Vagina (tissue), 2 donors: ENCODE measurements at regions not wholly inside any gene's neighbourhood (a gene's known extent, or its start where the extent isn't known, plus 50 kb on each side); places are given as distances from the start of the nearest gene placed in this dataset.

Experiments
- DNase-seq, 2 donors: peaks; one replicate each; pipeline ENCODE4 v3.0.0-alpha.2; 2017; ENCODE audit errors: extremely low spot score in 2 of 2
- H3K27ac ChIP-seq: fragments of 200-600 bp; sonication (generic); one replicate; pipeline ENCODE4 v1.5.1; 2019
- H3K27me3 ChIP-seq: fragments of 200-600 bp; sonication (generic); one replicate; pipeline ENCODE4 v1.5.1; 2019
- H3K36me3 ChIP-seq, 2 donors: fragments of 200-600 bp; sonication (generic); one replicate each; pipeline ENCODE4 v1.5.1; 2017 to 2019
- H3K4me1 ChIP-seq: fragments of 200-600 bp; sonication (generic); one replicate; pipeline ENCODE4 v1.5.1; 2019
- H3K4me3 ChIP-seq, 2 donors: fragments of 200-600 bp; sonication (generic); 1 replicate in 1 of 2; 2 replicates in 1 of 2; pipeline ENCODE4 v1.5.1; 2016 to 2019
- H3K9me3 ChIP-seq: fragments of 200-600 bp; sonication (generic); one replicate; pipeline ENCODE4 v1.5.1; 2019
- CTCF ChIP-seq, 3 experiments: fragments of 450-650 bp in 2 of 3; fragments of 200-600 bp in 1 of 3; sonication (generic) in 1 of 3; IDR thresholded peaks; one replicate each; pipeline ENCODE4 v1.5.1; 2017 to 2019; ENCODE audit warnings: antibody characterized with exemption in 3 of 3, mild to moderate bottlenecking in 2 of 3, moderate library complexity in 2 of 3
- POLR2A ChIP-seq, 2 donors: fragments of 450-650 bp; IDR thresholded peaks; one replicate each; pipeline ENCODE4 v1.6.1; 2017; ENCODE audit warnings: antibody characterized with exemption in 2 of 2, mild to moderate bottlenecking in 2 of 2, moderate library complexity in 2 of 2
- POLR2AphosphoS5 ChIP-seq, 2 donors: sonication (generic); formaldehyde crosslinking; IDR thresholded peaks; one replicate each; pipeline ENCODE4 v1.9.0; 2017; ENCODE audit warnings: antibody characterized with exemption in 2 of 2, mild to moderate bottlenecking in 2 of 2, low read depth in 1 of 2; ENCODE audit not compliant: insufficient read depth in 1 of 2
- intact Hi-C: fragments of 100-400 bp; cut with DNase I; formaldehyde crosslinking; loops from one replicate; pipeline ENCODE4 v1.15.1; 2023

GRCh38 chr1:116832932-116833578, 76.7 kb upstream of the PTGFRN start:
- no peaks in the 10 kb centered on the region for H3K27me3 ChIP-seq
- no peak for DNase-seq
- TF ChIP-seq POLR2AphosphoS5 (IDR thresholded peaks at IDR 0.05; ENCODE audit: insufficient read depth in 1 of 2, low read depth in 1 of 2) (no peak), CTCF (IDR thresholded peaks at IDR 0.05) (no peak), POLR2A (IDR thresholded peaks at IDR 0.05) (no peak)
- H3K36me3 ChIP-seq, result no peaks in the 10 kb centered on the region
- H3K4me3 ChIP-seq, result no peak overlapping the region
- no peaks in the 10 kb centered on the region for H3K9me3 ChIP-seq
- intact Hi-C loops, result no loop called here
- H3K4me1 ChIP-seq, result no peaks in the 10 kb centered on the region
- no peak overlapping the region for H3K27ac ChIP-seq

- no peak overlapping the region for H3K27ac ChIP-seq
- intact Hi-C loops, result no loop called here
Observed at GRCh38 chr1:116833718-116834117, 76.0 kb upstream of the PTGFRN start.

GRCh38 chr1:116834595-116834994, 75.1 kb upstream of the PTGFRN start:
- TF ChIP-seq CTCF (IDR thresholded peaks at IDR 0.05) (no peak), POLR2AphosphoS5 (IDR thresholded peaks at IDR 0.05; ENCODE audit: insufficient read depth in 1 of 2, low read depth in 1 of 2) (no peak), POLR2A (IDR thresholded peaks at IDR 0.05) (no peak)
- intact Hi-C loops, result no loop called here
- no peak overlapping the region for H3K4me3 ChIP-seq
- H3K4me1 ChIP-seq, result no peaks in the 10 kb centered on the region
- no peaks in the 10 kb centered on the region for H3K27me3 ChIP-seq
- H3K36me3 ChIP-seq, result no peaks in the 10 kb centered on the region
- no peak overlapping the region for H3K27ac ChIP-seq
- H3K9me3 ChIP-seq, result no peaks in the 10 kb centered on the region
- no peak for DNase-seq

More at GRCh38 chr1:116833718-116834117, 76.0 kb upstream of the PTGFRN start:
- Histone ChIP-seq H3K9me3 (no peaks in the 10 kb centered on the region), H3K4me1 (no peaks in the 10 kb centered on the region), H3K36me3 (no peaks in the 10 kb centered on the region), H3K4me3 (no peak overlapping the region), H3K27me3 (no peaks in the 10 kb centered on the region)
- DNase-seq, result no peak
- TF ChIP-seq POLR2A (IDR thresholded peaks at IDR 0.05) (no peak), POLR2AphosphoS5 (IDR thresholded peaks at IDR 0.05; ENCODE audit: insufficient read depth in 1 of 2, low read depth in 1 of 2) (no peak), CTCF (IDR thresholded peaks at IDR 0.05) (no peak)

GRCh38 chr1:116835161-116835560, 74.6 kb upstream of the PTGFRN start:
- H3K27me3 ChIP-seq, result no peaks in the 10 kb centered on the region
- H3K4me3 ChIP-seq, result no peak overlapping the region
- H3K36me3 ChIP-seq, result no peaks in the 10 kb centered on the region
- H3K9me3 ChIP-seq, result no peaks in the 10 kb centered on the region
- intact Hi-C loops, result no loop called here
- TF ChIP-seq CTCF (IDR thresholded peaks at IDR 0.05), result no peak
- TF ChIP-seq POLR2A (IDR thresholded peaks at IDR 0.05), result no peak
- no peak for TF ChIP-seq POLR2AphosphoS5 (IDR thresholded peaks at IDR 0.05; ENCODE audit: insufficient read depth in 1 of 2, low read depth in 1 of 2)
- DNase-seq, result no peak
- H3K4me1 ChIP-seq, result no peaks in the 10 kb centered on the region
- H3K27ac ChIP-seq, result no peak overlapping the region

GRCh38 chr1:116836099-116836498, 73.6 kb upstream of the PTGFRN start:
- Histone ChIP-seq H3K4me1 (no peaks in the 10 kb centered on the region), H3K27ac (no peak overlapping the region), H3K36me3 (no peaks in the 10 kb centered on the region), H3K9me3 (no peaks in the 10 kb centered on the region), H3K27me3 (no peaks in the 10 kb centered on the region), H3K4me3 (no peak overlapping the region)
- intact Hi-C loops, result no loop called here
- no peak for DNase-seq
- TF ChIP-seq POLR2A (IDR thresholded peaks at IDR 0.05) (no peak), CTCF (IDR thresholded peaks at IDR 0.05) (no peak), POLR2AphosphoS5 (IDR thresholded peaks at IDR 0.05; ENCODE audit: insufficient read depth in 1 of 2, low read depth in 1 of 2) (no peak)
